Body of pancreas (tissue), 4 donors: ENCODE measurements at regions not wholly inside any gene's neighbourhood (a gene's known extent, or its start where the extent isn't known, plus 50 kb on each side); places are given as distances from the start of the nearest gene placed in this dataset.

Experiments
- CTCF ChIP-seq, 7 experiments: fragments of 450-650 bp in 4 of 7; fragments of 200-600 bp in 3 of 7; sonication (generic) in 3 of 7; IDR thresholded peaks; one replicate each; pipeline ENCODE4 v1.5.1; 2016 to 2019; ENCODE audit warnings: antibody characterized with exemption in 7 of 7
- POLR2A ChIP-seq, 3 donors: fragments of 450-650 bp; IDR thresholded peaks; one replicate each; pipeline ENCODE4 v1.6.1; 2016; ENCODE audit warnings: antibody characterized with exemption in 3 of 3, mild to moderate bottlenecking in 2 of 3

- TF ChIP-seq CTCF (IDR thresholded peaks at IDR 0.05) (no peak), POLR2A (IDR thresholded peaks at IDR 0.05) (no peak)
Observed at GRCh38 chr11:35046681-35047080, 92.3 kb upstream of the CD44 start.
